DOHH2 (cell line): ENCODE measurements at regions not wholly inside any gene's neighbourhood (a gene's known extent, or its start where the extent isn't known, plus 50 kb on each side); places are given as distances from the start of the nearest gene placed in this dataset.

Experiments
- H3F3A ChIP-seq: fragments of 200-600 bp; sonication (generic), shearing (Covaris generic); 2 replicates; pipeline ENCODE4 v1.6.0; 2016; ENCODE audit warnings: antibody characterized with exemption, mild to moderate bottlenecking; ENCODE audit not compliant: control insufficient read depth, insufficient read depth
- H3K27ac ChIP-seq: fragments of 200-600 bp; sonication (generic); 2 replicates; pipeline ENCODE4 v1.5.1; 2014; ENCODE audit warnings: low read depth, mild to moderate bottlenecking, low read length, moderate library complexity
- H3K27me3 ChIP-seq: fragments of 200-600 bp; sonication (generic); 2 replicates; pipeline ENCODE4 v1.6.1; 2014; ENCODE audit warnings: mild to moderate bottlenecking, low read length, mixed read lengths; ENCODE audit not compliant: control insufficient read depth
- H3K36me3 ChIP-seq: fragments of 200-600 bp; sonication (generic); 2 replicates; pipeline ENCODE4 v1.6.1; 2014; ENCODE audit warnings: mild to moderate bottlenecking, low read length, moderate library complexity, mixed read lengths; ENCODE audit not compliant: control insufficient read depth
- H3K4me1 ChIP-seq: fragments of 200-600 bp; sonication (generic); 2 replicates; pipeline ENCODE4 v1.6.1; 2014; ENCODE audit warnings: mild to moderate bottlenecking, low read length, mixed read lengths; ENCODE audit not compliant: control insufficient read depth
- H3K4me2 ChIP-seq: fragments of 200-600 bp; sonication (generic); 2 replicates; pipeline ENCODE4 v1.6.0; 2014; ENCODE audit warnings: mild to moderate bottlenecking, low read length, moderate library complexity
- H3K4me3 ChIP-seq: fragments of 200-600 bp; sonication (generic); 2 replicates; pipeline ENCODE4 v1.5.1; 2014; ENCODE audit warnings: mild to moderate bottlenecking, low read length, mixed read lengths
- H3K79me2 ChIP-seq: fragments of 200-600 bp; sonication (generic); 2 replicates; pipeline ENCODE4 v1.6.1; 2014; ENCODE audit warnings: mild to moderate bottlenecking, low read length, mixed read lengths; ENCODE audit not compliant: control insufficient read depth
- H3K9me2 ChIP-seq: fragments of 200-600 bp; sonication (generic); replicated peaks from 2 replicates; pipeline ENCODE4 v1.6.1; 2014; ENCODE audit warnings: mild to moderate bottlenecking, low read length, mixed read lengths; ENCODE audit not compliant: control insufficient read depth
- H3K9me3 ChIP-seq: fragments of 200-600 bp; sonication (generic); 2 replicates; pipeline ENCODE4 v1.6.1; 2014; ENCODE audit warnings: antibody characterized with exemption, low read length, mixed read lengths; ENCODE audit not compliant: control insufficient read depth, insufficient read depth
- H4K20me1 ChIP-seq: fragments of 200-600 bp; sonication (generic); 2 replicates; pipeline ENCODE4 v1.6.0; 2014; ENCODE audit warnings: low read depth, mild to moderate bottlenecking, antibody characterized with exemption, low read length, moderate library complexity; ENCODE audit not compliant: control insufficient read depth, insufficient read depth
- EZH2phosphoT487 ChIP-seq: fragments of 200-600 bp; sonication (generic); IDR thresholded peaks from 2 replicates; pipeline ENCODE4 v1.6.1; 2017; ENCODE audit warnings: borderline replicate concordance, mild to moderate bottlenecking, antibody characterized with exemption, low read length, moderate library complexity, mixed read lengths
- TF ChIP-seq, protein P1 (sequence below): fragments of 200-600 bp; sonication (generic); IDR thresholded peaks from one replicate; pipeline ENCODE4 v1.5.1; 2014; ENCODE audit warnings: antibody characterized with exemption, mild to moderate bottlenecking, low read depth, low read length; ENCODE audit not compliant: poor library complexity, severe bottlenecking

DNA sequence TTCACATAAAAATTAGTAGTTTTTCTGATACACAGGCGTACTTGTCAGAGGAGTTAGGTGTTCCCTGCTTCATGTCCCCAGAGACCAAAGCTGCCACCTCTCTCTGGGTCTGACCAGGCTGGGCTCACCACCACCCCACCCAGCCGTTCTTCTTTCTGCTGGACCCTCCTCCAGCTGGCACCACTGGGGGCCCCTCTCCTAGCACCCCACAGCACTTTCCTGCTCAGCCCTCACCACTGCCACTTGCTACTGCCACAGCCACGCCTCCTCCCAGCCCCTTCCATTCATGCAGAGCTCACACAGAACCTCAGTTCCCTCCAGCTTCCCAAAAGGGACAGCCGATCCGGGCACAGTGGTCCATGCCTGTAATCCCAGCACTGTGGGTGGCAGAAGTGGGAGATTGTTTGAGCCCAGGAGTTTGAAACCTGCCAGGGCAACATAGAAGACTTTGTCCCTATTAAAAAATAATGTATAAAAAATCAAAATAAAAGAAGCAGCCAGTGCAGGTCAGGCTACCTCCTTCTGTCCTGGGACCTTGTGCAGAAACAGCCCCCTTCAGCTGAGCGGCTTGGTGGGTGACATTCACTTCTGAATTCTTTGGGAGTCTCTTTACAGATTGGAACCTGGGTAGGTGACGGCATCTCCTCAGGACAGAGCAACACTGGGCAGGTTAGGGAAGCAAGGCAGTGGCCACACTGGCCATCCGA, 208.3 kb downstream of the TOMM20 start:
- Histone ChIP-seq H3F3A (no peaks in the 10 kb centered on the region), H3K79me2 (no peaks in the 10 kb centered on the region), H3K4me1 (peaks cover 9% of the 10 kb centered on the region), H3K27me3 (no peaks in the 10 kb centered on the region; the same call in 1 of the 2 replicates), H3K9me2 (no peaks in the 10 kb centered on the region), H3K27ac (no peak overlapping the region), H3K4me2 (no peak overlapping the region), H3K9me3 (no peaks in the 10 kb centered on the region), H4K20me1 (no peaks in the 10 kb centered on the region), H3K4me3 (no peak overlapping the region), H3K36me3 (no peaks in the 10 kb centered on the region)
- TF ChIP-seq, protein P1, sequence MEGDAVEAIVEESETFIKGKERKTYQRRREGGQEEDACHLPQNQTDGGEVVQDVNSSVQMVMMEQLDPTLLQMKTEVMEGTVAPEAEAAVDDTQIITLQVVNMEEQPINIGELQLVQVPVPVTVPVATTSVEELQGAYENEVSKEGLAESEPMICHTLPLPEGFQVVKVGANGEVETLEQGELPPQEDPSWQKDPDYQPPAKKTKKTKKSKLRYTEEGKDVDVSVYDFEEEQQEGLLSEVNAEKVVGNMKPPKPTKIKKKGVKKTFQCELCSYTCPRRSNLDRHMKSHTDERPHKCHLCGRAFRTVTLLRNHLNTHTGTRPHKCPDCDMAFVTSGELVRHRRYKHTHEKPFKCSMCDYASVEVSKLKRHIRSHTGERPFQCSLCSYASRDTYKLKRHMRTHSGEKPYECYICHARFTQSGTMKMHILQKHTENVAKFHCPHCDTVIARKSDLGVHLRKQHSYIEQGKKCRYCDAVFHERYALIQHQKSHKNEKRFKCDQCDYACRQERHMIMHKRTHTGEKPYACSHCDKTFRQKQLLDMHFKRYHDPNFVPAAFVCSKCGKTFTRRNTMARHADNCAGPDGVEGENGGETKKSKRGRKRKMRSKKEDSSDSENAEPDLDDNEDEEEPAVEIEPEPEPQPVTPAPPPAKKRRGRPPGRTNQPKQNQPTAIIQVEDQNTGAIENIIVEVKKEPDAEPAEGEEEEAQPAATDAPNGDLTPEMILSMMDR: no peak
- TF ChIP-seq EZH2phosphoT487: no peak

DNA sequence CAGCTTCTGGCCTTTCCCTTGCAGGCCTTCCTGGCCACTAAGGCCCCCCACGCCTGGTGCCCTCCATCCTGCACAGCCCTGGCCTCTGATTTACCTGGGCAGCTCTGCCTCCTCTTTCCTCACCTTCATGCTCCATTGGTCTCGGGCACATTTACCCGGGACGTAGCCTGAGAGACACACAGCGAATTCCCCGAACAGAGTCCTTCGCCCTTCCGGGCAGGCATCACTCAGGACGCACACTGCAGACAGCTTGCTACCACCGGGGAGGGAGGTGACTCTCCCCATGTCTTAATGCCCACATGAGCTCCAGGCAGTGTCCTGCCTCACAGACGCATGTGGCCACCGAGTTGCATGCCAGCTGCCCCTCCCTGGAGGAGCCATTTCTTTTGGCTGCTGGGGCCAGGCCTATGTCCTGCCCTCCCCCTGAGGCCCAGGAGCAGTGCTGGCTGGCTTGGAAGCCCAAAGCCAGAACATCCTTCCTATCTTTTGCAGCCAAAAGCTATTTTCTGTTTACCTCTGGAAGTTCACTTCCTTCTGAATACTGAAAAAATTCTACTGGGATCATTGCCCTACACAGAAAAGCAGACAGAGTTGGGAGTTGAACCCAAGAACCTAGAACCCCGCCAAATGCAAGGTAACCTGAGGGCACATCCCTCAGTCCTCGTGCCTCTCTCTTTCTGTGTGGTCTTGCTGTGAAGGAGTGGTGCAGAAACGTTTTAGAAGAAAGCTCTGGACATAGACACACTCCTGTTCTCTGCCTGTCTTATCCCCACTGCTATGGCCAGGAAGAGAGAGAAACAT, 209.5 kb downstream of the TOMM20 start:
- Histone ChIP-seq H3K4me2 (no peak overlapping the region), H3K9me2 (no peaks in the 10 kb centered on the region), H3K36me3 (no peaks in the 10 kb centered on the region), H4K20me1 (no peaks in the 10 kb centered on the region), H3K27ac (no peak overlapping the region), H3F3A (no peaks in the 10 kb centered on the region), H3K79me2 (no peaks in the 10 kb centered on the region), H3K4me1 (peaks cover 5% of the 10 kb centered on the region), H3K9me3 (no peaks in the 10 kb centered on the region), H3K4me3 (no peak overlapping the region), H3K27me3 (no peaks in the 10 kb centered on the region)
- TF ChIP-seq, protein P1: no peak
- TF ChIP-seq EZH2phosphoT487: no peak

DNA sequence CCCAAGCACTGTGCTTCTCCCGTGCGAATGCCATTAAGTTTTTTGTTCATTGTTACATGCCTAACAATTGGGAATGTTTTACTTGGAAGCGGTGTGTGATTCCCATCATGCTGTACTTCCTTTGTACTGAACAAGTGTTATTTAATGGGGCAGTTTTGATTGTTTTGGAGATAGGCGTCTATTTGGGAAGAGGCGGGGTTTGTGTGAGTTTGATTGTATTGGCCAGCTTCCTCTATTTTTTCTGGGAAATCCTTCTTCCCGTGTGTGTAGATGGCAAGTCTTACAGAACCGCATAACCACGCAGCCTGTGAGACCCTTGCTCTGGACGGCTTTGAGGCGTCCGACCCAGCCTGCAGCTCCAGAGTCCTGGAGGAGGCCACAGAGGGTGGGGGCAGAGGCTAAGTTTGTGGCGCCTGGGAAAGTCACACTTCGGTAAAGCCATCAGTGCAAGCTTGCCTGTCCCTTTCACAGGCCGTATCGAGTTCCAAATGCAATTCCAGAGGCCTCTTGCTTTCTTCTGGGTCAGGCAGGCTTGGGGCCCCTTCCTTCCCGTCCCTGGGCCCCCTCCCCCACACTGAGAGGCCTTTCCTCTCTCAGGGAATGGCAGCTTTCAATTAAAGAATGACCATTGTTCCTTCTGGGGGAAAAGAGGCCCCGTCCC, 210.3 kb downstream of the TOMM20 start:
- no peaks in the 10 kb centered on the region for H3K79me2 ChIP-seq
- TF ChIP-seq EZH2phosphoT487: no peak
- TF ChIP-seq, protein P1: no peak
- H3K27ac ChIP-seq: no peak overlapping the region

More for the DNA sequence above, 210.3 kb downstream of the TOMM20 start:
- Histone ChIP-seq H3K4me2 (no peak overlapping the region), H3K4me1 (peaks cover 5% of the 10 kb centered on the region), H3F3A (no peaks in the 10 kb centered on the region), H3K36me3 (no peaks in the 10 kb centered on the region), H3K9me2 (no peaks in the 10 kb centered on the region), H3K4me3 (no peak overlapping the region), H4K20me1 (no peaks in the 10 kb centered on the region), H3K27me3 (no peaks in the 10 kb centered on the region), H3K9me3 (no peaks in the 10 kb centered on the region)
